Mesendoderm (in vitro differentiated cells): ENCODE measurements at regions not wholly inside any gene's neighbourhood (a gene's known extent, or its start where the extent isn't known, plus 50 kb on each side); places are given as distances from the start of the nearest gene placed in this dataset.
"Not testable (repeated sequence)": the region's sequence is repeated elsewhere in the genome, so short reads cannot be mapped to it uniquely, and the experiment has no call there.

Experiments used
- DNase-seq: peaks from one replicate; pipeline ENCODE4 v3.0.0; 2013
- H2AK5ac ChIP-seq: 2 replicates; pipeline ENCODE4 v1.6.1; 2013; ENCODE audit warnings: low read length, inconsistent platforms
- H2BK120ac ChIP-seq: 2 replicates; pipeline ENCODE4 v1.6.1; 2013; ENCODE audit warnings: low read depth, mild to moderate bottlenecking, low read length, moderate library complexity, mixed read lengths
- H2BK15ac ChIP-seq: replicated peaks from 2 replicates; pipeline ENCODE4 v1.6.1; 2013; ENCODE audit warnings: low read depth, mild to moderate bottlenecking, moderate library complexity
- H2BK5ac ChIP-seq: 2 replicates; pipeline ENCODE4 v1.6.1; 2013; ENCODE audit warnings: low read length, inconsistent platforms
- H3K18ac ChIP-seq: 2 replicates; pipeline ENCODE4 v1.6.1; 2013; ENCODE audit warnings: mild to moderate bottlenecking, low read length, mixed read lengths
- H3K23ac ChIP-seq: one replicate; pipeline ENCODE4 v1.6.1; 2013; ENCODE audit warnings: low read length
- H3K27ac ChIP-seq: 2 replicates; pipeline ENCODE4 v1.5.1; 2013; ENCODE audit warnings: low read depth, mild to moderate bottlenecking, inconsistent platforms, low read length, moderate library complexity
- H3K27me3 ChIP-seq: 2 replicates; pipeline ENCODE4 v1.6.1; 2013; ENCODE audit warnings: low read length, control low read depth, mild to moderate bottlenecking, inconsistent platforms; ENCODE audit not compliant: insufficient read depth, poor library complexity
- H3K36me3 ChIP-seq: 2 replicates; pipeline ENCODE4 v1.6.1; 2013; ENCODE audit warnings: low read length, inconsistent platforms; ENCODE audit not compliant: control insufficient read depth, insufficient read depth
- H3K4ac ChIP-seq: one replicate; pipeline ENCODE4 v1.6.1; 2013; ENCODE audit warnings: low read depth, mild to moderate bottlenecking, low read length, moderate library complexity
- H3K4me1 ChIP-seq: 2 replicates; pipeline ENCODE4 v1.6.1; 2013; ENCODE audit warnings: low read depth, low read length, inconsistent platforms; ENCODE audit not compliant: control insufficient read depth
- H3K4me2 ChIP-seq: 2 replicates; pipeline ENCODE4 v1.6.1; 2013; ENCODE audit warnings: low read length
- H3K4me3 ChIP-seq: 2 replicates; pipeline ENCODE4 v1.5.1; 2013; ENCODE audit warnings: mild to moderate bottlenecking, low read length
- H3K56ac ChIP-seq: one replicate; pipeline ENCODE4 v1.6.1; 2013; ENCODE audit warnings: low read length
- H3K79me1 ChIP-seq: 2 replicates; pipeline ENCODE4 v1.6.1; 2013; ENCODE audit warnings: low read length, inconsistent platforms
- H3K79me2 ChIP-seq: 2 replicates; pipeline ENCODE4 v1.6.1; 2013; ENCODE audit warnings: mild to moderate bottlenecking, low read length; ENCODE audit not compliant: control insufficient read depth, insufficient read depth
- H3K9ac ChIP-seq: 2 replicates; pipeline ENCODE4 v1.6.1; 2013; ENCODE audit warnings: low read length, inconsistent platforms
- H4K5ac ChIP-seq: one replicate; pipeline ENCODE4 v1.6.1; 2013; ENCODE audit warnings: low read length
- H4K8ac ChIP-seq: one replicate; pipeline ENCODE4 v1.6.1; 2013; ENCODE audit warnings: low read depth, mild to moderate bottlenecking, control low read depth, low read length, moderate library complexity
- WGBS: extraction: QIAGEN DNeasy Blood & Tissue Kit; methylation state at CpG from one replicate; pipeline ENCODE4 v1.1.7; 2013; ENCODE audit warnings: low lambda C conversion rate, missing lambda C conversion rate; ENCODE audit not compliant: insufficient coverage; ENCODE audit errors: extremely low coverage; 5-methylcytosine and 5-hydroxymethylcytosine counted together

DNA sequence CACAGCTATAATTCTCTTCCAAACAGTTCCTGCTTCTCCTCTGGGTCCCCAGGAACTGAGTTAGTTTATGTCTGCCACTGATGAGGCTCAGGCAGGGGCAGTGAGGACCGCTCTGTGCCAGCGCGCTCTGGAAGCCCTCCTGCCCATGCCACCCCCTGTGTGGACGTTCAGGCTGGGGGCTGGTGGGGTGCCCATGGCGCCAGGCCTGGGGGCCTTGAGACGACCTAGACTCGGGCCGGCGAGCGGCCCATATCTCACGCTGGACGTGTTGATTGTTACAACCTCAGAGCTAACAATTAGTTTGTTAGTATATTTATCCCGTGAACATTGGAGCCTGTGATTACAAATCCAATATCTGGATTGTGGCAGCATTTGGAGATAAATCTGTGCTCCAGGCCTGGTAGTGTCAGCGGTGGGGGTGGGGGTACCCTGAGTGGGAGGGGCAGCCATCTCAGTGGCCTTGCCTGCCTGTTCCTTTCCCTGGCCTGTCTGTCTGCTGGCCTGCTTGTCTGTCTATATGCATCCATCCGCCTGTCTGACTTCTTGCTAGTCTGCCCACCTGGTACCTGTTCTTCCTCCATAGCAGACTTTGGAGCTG lies 256.5 kb upstream of the MVB12B start:
- Histone ChIP-seq H3K4me2 (no peak overlapping the region), H2BK120ac (no peak overlapping the region)

GRCh38 chr9:126071076-126071750 lies 255.4 kb upstream of the MVB12B start:
- Histone ChIP-seq H2AK5ac (no peak overlapping the region), H3K79me2 (no peaks in the 10 kb centered on the region), H3K56ac (no peak overlapping the region), H3K36me3 (no peaks in the 10 kb centered on the region), H3K9ac (no peak overlapping the region), H3K27me3 (no peaks in the 10 kb centered on the region), H3K18ac (no peak overlapping the region), H3K27ac (no peak overlapping the region), H3K4me1 (peaks cover 6% of the 10 kb centered on the region), H2BK15ac (no peak overlapping the region), H3K79me1 (no peaks in the 10 kb centered on the region), H2BK120ac (no peak overlapping the region), H4K8ac (no peak overlapping the region), H2BK5ac (no peak overlapping the region), H4K5ac (no peak overlapping the region), H3K23ac (no peak overlapping the region), H3K4me2 (no peak overlapping the region), H3K4ac (no peak overlapping the region), H3K4me3 (no peak overlapping the region)
- no peak for DNase-seq
- no CpG with 5 or more reads among the region's 13 CpGs for WGBS

More for the DNA sequence above, 256.5 kb upstream of the MVB12B start:
- no peaks in the 10 kb centered on the region for H3K79me1 ChIP-seq
- no peak overlapping the region for H2BK5ac ChIP-seq
- no peaks in the 10 kb centered on the region for H3K27me3 ChIP-seq
- no peak overlapping the region for H2BK15ac ChIP-seq
- no peak overlapping the region for H3K4me3 ChIP-seq
- no peak overlapping the region for H2AK5ac ChIP-seq
- no peak overlapping the region for H4K8ac ChIP-seq
- H3K27ac ChIP-seq: no peak overlapping the region
- no peaks in the 10 kb centered on the region for H3K36me3 ChIP-seq
- WGBS: no CpG with 5 or more reads among the region's 15 CpGs
- H3K56ac ChIP-seq: no peak overlapping the region
- no peak overlapping the region for H3K18ac ChIP-seq
- H3K4me1 ChIP-seq: peaks cover 6% of the 10 kb centered on the region
- no peak for DNase-seq
- no peak overlapping the region for H3K23ac ChIP-seq
- no peak overlapping the region for H4K5ac ChIP-seq
- no peaks in the 10 kb centered on the region for H3K79me2 ChIP-seq
- H3K4ac ChIP-seq: no peak overlapping the region
- no peak overlapping the region for H3K9ac ChIP-seq

GRCh38 chr9:126077656-126078055 lies 249.0 kb upstream of the MVB12B start:
- no CpG with 5 or more reads among the region's 12 CpGs for WGBS
- H3K9ac ChIP-seq, H2BK15ac ChIP-seq, H3K4me1 ChIP-seq, H2BK5ac ChIP-seq, H3K56ac ChIP-seq, DNase-seq, H3K27ac ChIP-seq, H4K5ac ChIP-seq, H3K36me3 ChIP-seq, H2BK120ac ChIP-seq, H3K27me3 ChIP-seq, H3K4me3 ChIP-seq, H3K79me2 ChIP-seq, H3K23ac ChIP-seq, H3K79me1 ChIP-seq, H2AK5ac ChIP-seq, H3K18ac ChIP-seq, H4K8ac ChIP-seq, H3K4me2 ChIP-seq, H3K4ac ChIP-seq: not testable (repeated sequence)

- no peak overlapping the region for H3K4me3 ChIP-seq
- no peak overlapping the region for H2AK5ac ChIP-seq
- H2BK120ac ChIP-seq: no peak overlapping the region
- no peaks in the 10 kb centered on the region for H3K36me3 ChIP-seq
- no peak overlapping the region for H2BK5ac ChIP-seq
- no peaks in the 10 kb centered on the region for H3K27me3 ChIP-seq
- H2BK15ac ChIP-seq: no peak overlapping the region
- H3K23ac ChIP-seq: no peak overlapping the region
- H3K79me1 ChIP-seq: no peaks in the 10 kb centered on the region
- H3K18ac ChIP-seq: no peak overlapping the region
- H3K4ac ChIP-seq: no peak overlapping the region
- H3K27ac ChIP-seq: no peak overlapping the region
- H3K4me1 ChIP-seq: no peaks in the 10 kb centered on the region
- no peak overlapping the region for H3K56ac ChIP-seq
- no peak overlapping the region for H3K4me2 ChIP-seq
- WGBS: no CpG with 5 or more reads among the region's 2 CpGs
- no peak overlapping the region for H3K9ac ChIP-seq
- no peaks in the 10 kb centered on the region for H3K79me2 ChIP-seq
- DNase-seq: no peak
- H4K5ac ChIP-seq: no peak overlapping the region
- H4K8ac ChIP-seq: no peak overlapping the region
Observed at GRCh38 chr9:126080641-126081040, 246.0 kb upstream of the MVB12B start.

GRCh38 chr9:126081746-126082145 lies 244.9 kb upstream of the MVB12B start:
- WGBS: no CpG with 5 or more reads among the region's 4 CpGs
- H3K36me3 ChIP-seq: no peaks in the 10 kb centered on the region
- H3K4me1 ChIP-seq: no peaks in the 10 kb centered on the region
- no peak overlapping the region for H4K8ac ChIP-seq
- no peak overlapping the region for H3K27ac ChIP-seq
- H3K79me2 ChIP-seq: no peaks in the 10 kb centered on the region
- no peak overlapping the region for H3K23ac ChIP-seq
- H2BK5ac ChIP-seq: no peak overlapping the region
- no peak overlapping the region for H2AK5ac ChIP-seq
- no peak overlapping the region for H3K18ac ChIP-seq
- H3K79me1 ChIP-seq: no peaks in the 10 kb centered on the region
- DNase-seq: no peak
- H4K5ac ChIP-seq: no peak overlapping the region
- no peak overlapping the region for H3K4me3 ChIP-seq
- no peak overlapping the region for H2BK120ac ChIP-seq
- no peak overlapping the region for H3K4ac ChIP-seq
- no peak overlapping the region for H3K56ac ChIP-seq
- no peak overlapping the region for H3K4me2 ChIP-seq
- no peak overlapping the region for H3K9ac ChIP-seq
- H3K27me3 ChIP-seq: no peaks in the 10 kb centered on the region
- no peak overlapping the region for H2BK15ac ChIP-seq

DNA sequence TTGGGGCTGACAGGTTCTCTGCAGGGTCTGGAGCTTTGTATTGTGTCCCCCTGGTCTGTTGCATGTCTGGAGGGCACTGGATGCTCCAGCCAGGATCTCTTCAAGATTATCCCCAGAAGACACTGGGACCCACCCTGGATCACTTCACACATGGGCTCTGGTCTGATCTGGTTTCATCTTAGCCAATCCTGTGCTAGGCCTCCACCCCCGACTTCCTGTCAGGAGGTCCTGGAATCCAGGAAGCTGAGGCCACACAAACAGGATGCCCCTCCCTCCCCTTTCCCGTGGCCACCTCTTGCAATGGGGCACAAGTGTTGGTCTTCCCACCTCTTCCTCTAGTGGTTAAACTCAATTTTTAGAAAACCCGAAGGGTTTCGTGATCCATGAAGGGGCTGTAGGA lies 242.6 kb upstream of the MVB12B start:
- no peak overlapping the region for H3K4me2 ChIP-seq
- H4K8ac ChIP-seq: no peak overlapping the region
- H3K4ac ChIP-seq: no peak overlapping the region
- H2BK120ac ChIP-seq: no peak overlapping the region
- no peaks in the 10 kb centered on the region for H3K4me1 ChIP-seq
- no CpG with 5 or more reads among the region's 4 CpGs for WGBS
- H3K4me3 ChIP-seq: no peak overlapping the region
- H2AK5ac ChIP-seq: no peak overlapping the region
- no peak overlapping the region for H2BK5ac ChIP-seq
- no peak overlapping the region for H3K9ac ChIP-seq
- no peaks in the 10 kb centered on the region for H3K79me1 ChIP-seq
- no peak overlapping the region for H3K18ac ChIP-seq
- no peaks in the 10 kb centered on the region for H3K36me3 ChIP-seq
- H3K79me2 ChIP-seq: no peaks in the 10 kb centered on the region
- H3K56ac ChIP-seq: no peak overlapping the region
- H3K27me3 ChIP-seq: no peaks in the 10 kb centered on the region
- DNase-seq: peak; percentile 26
- H4K5ac ChIP-seq: no peak overlapping the region
- H3K23ac ChIP-seq: no peak overlapping the region
- H2BK15ac ChIP-seq: no peak overlapping the region
- H3K27ac ChIP-seq: no peak overlapping the region
